Endodermal cell (in vitro differentiated cells): ENCODE measurements at regions not wholly inside any gene's neighbourhood (a gene's known extent, or its start where the extent isn't known, plus 50 kb on each side); places are given as distances from the start of the nearest gene placed in this dataset.

Experiments
- DNase-seq: peaks from one replicate; pipeline ENCODE4 v3.0.0-alpha.2; 2017
- H3K27ac ChIP-seq: 2 replicates; pipeline ENCODE4 v1.5.1; 2013; ENCODE audit warnings: mild to moderate bottlenecking, low read depth, low read length, moderate library complexity
- H3K27me3 ChIP-seq: 2 replicates; pipeline ENCODE4 v1.6.1; 2013; ENCODE audit warnings: mild to moderate bottlenecking, low read length, moderate library complexity; ENCODE audit not compliant: insufficient read depth, control insufficient read depth, poor library complexity, severe bottlenecking
- H3K36me3 ChIP-seq: 2 replicates; pipeline ENCODE4 v1.7.0; 2013; ENCODE audit warnings: mild to moderate bottlenecking, low read length, moderate library complexity; ENCODE audit not compliant: control insufficient read depth, insufficient read depth
- H3K4me1 ChIP-seq: one replicate; pipeline ENCODE4 v1.7.0; 2013; ENCODE audit warnings: low read length; ENCODE audit not compliant: control insufficient read depth, insufficient read depth
- H3K4me3 ChIP-seq: 2 replicates; pipeline ENCODE4 v1.5.1; 2013; ENCODE audit warnings: mild to moderate bottlenecking, low read length, moderate library complexity
- H3K9ac ChIP-seq: 2 replicates; pipeline ENCODE4 v1.6.1; 2013; ENCODE audit warnings: mild to moderate bottlenecking, low read length, moderate library complexity; ENCODE audit not compliant: poor library complexity, severe bottlenecking; ENCODE audit errors: extremely low read depth
- H3K9me3 ChIP-seq: 2 replicates; pipeline ENCODE4 v1.6.1; 2013; ENCODE audit warnings: mild to moderate bottlenecking, low read length, moderate library complexity; ENCODE audit not compliant: control insufficient read depth
- H3K27ac Mint-ChIP-seq: 2 replicates; pipeline ENCODE4 v1.8.0; 2020; ENCODE audit warnings: mixed read lengths
- H3K27me3 Mint-ChIP-seq: 2 replicates; pipeline ENCODE4 v1.8.0; 2021; ENCODE audit warnings: mild to moderate bottlenecking, mixed read lengths; ENCODE audit not compliant: insufficient read depth
- H3K36me3 Mint-ChIP-seq: 2 replicates; pipeline ENCODE4 v1.8.0; 2020; ENCODE audit warnings: low read depth, mixed read lengths
- H3K4me1 Mint-ChIP-seq: 2 replicates; pipeline ENCODE4 v1.8.0; 2020; ENCODE audit warnings: mixed read lengths
- H3K4me3 Mint-ChIP-seq: 2 replicates; pipeline ENCODE4 v1.8.0; 2020; ENCODE audit warnings: mild to moderate bottlenecking, moderate library complexity, mixed read lengths
- H3K9me3 Mint-ChIP-seq: 2 replicates; pipeline ENCODE4 v1.8.0; 2020; ENCODE audit warnings: mild to moderate bottlenecking, mixed read lengths
- CTCF ChIP-seq: fragments of 200-600 bp; sonication (generic); conservative IDR thresholded peaks from 2 replicates; pipeline ENCODE4 v1.5.0; 2021; ENCODE audit warnings: antibody characterized with exemption, mild to moderate bottlenecking
- WGBS, 2 experiments: methylation state at CpG; one replicate each; pipeline versions ENCODE4 v1.1.5 to v1.1.7; 2013; ENCODE audit warnings: missing lambda C conversion rate in 2 of 2, mixed read lengths in 1 of 2; ENCODE audit not compliant: insufficient coverage in 1 of 2, insufficient read length in 1 of 2; 5-methylcytosine and 5-hydroxymethylcytosine counted together

GRCh38 chr10:8531116-8531515 is 476.6 kb downstream of the GATA3 start:
- no peaks in the 10 kb centered on the region for H3K4me1 ChIP-seq
- no peaks in the 10 kb centered on the region for H3K9me3 ChIP-seq
- no peak overlapping the region for H3K27ac ChIP-seq
- TF ChIP-seq CTCF = no peak
- no peaks in the 10 kb centered on the region for H3K9me3 Mint-ChIP-seq
- no peaks in the 10 kb centered on the region for H3K27me3 ChIP-seq
- DNase-seq = no peak
- no peak overlapping the region for H3K9ac ChIP-seq
- no peak overlapping the region for H3K27ac Mint-ChIP-seq
- no peaks in the 10 kb centered on the region for H3K4me1 Mint-ChIP-seq
- H3K4me3 ChIP-seq = no peak overlapping the region
- H3K36me3 Mint-ChIP-seq = no peaks in the 10 kb centered on the region
- H3K36me3 ChIP-seq = no peaks in the 10 kb centered on the region
- WGBS, 2 experiments = 92 to 94% methylated on average over 2 to 8 of the region's 8 CpGs
- no peak overlapping the region for H3K4me3 Mint-ChIP-seq
- H3K27me3 Mint-ChIP-seq = peaks cover 13% of the 10 kb centered on the region

- peaks cover 13% of the 10 kb centered on the region for H3K27me3 Mint-ChIP-seq
- H3K36me3 Mint-ChIP-seq = no peaks in the 10 kb centered on the region
- no peaks in the 10 kb centered on the region for H3K4me1 Mint-ChIP-seq
Measured at GRCh38 chr10:8532647-8533046, 478.2 kb downstream of the GATA3 start.

GRCh38 chr10:8533462-8533861 is 479.0 kb downstream of the GATA3 start:
- WGBS, 2 experiments = 92 to 94% methylated on average over 12 of the region's 12 CpGs
- DNase-seq = no peak
- Histone ChIP-seq H3K9me3 (no peaks in the 10 kb centered on the region), H3K9ac (no peak overlapping the region), H3K36me3 (no peaks in the 10 kb centered on the region), H3K27ac (no peak overlapping the region), H3K27me3 (no peaks in the 10 kb centered on the region), H3K4me3 (no peak overlapping the region), H3K4me1 (no peaks in the 10 kb centered on the region)
- no peak for TF ChIP-seq CTCF
- Mint-ChIP-seq H3K27me3 (peaks cover 13% of the 10 kb centered on the region), H3K27ac (no peak overlapping the region), H3K9me3 (no peaks in the 10 kb centered on the region), H3K4me1 (no peaks in the 10 kb centered on the region), H3K4me3 (no peak overlapping the region), H3K36me3 (no peaks in the 10 kb centered on the region)

More at GRCh38 chr10:8532647-8533046, 478.2 kb downstream of the GATA3 start:
- Histone ChIP-seq H3K36me3 (no peaks in the 10 kb centered on the region), H3K4me3 (no peak overlapping the region), H3K27ac (no peak overlapping the region), H3K9me3 (no peaks in the 10 kb centered on the region), H3K27me3 (no peaks in the 10 kb centered on the region), H3K4me1 (no peaks in the 10 kb centered on the region), H3K9ac (no peak overlapping the region)
- Mint-ChIP-seq H3K9me3 (no peaks in the 10 kb centered on the region), H3K27ac (no peak overlapping the region), H3K4me3 (no peak overlapping the region)
- DNase-seq = no peak
- TF ChIP-seq CTCF = no peak
